ENCODE measurements at regions not wholly inside any gene's neighbourhood (a gene's known extent, or its start where the extent isn't known, plus 50 kb on each side); places are given as distances from the start of the nearest gene placed in this dataset.

GRCh38 chr11:116375221-116375620 is 397.6 kb downstream of the BUD13 start:
- H3K79me2 ChIP-seq (ENCODE audit: low read depth), result no peaks in the 10 kb centered on the region

GRCh38 chr11:116374085-116374484 is 398.7 kb downstream of the BUD13 start:
- H3K4me1 ChIP-seq, result peaks cover 17% of the 10 kb centered on the region

More at GRCh38 chr11:116375221-116375620, 397.6 kb downstream of the BUD13 start:
- Histone ChIP-seq H2AFZ (replicated peaks) (no peak overlapping the region), H3K27ac (no peak overlapping the region), H3K4me1 (peaks cover 17% of the 10 kb centered on the region), H3K9me3 (ENCODE audit: low read depth) (no peaks in the 10 kb centered on the region), H3K4me2 (no peak overlapping the region), H3K36me3 (no peaks in the 10 kb centered on the region), H3K9ac (no peak overlapping the region), H3F3A (ENCODE audit: low read depth) (no peaks in the 10 kb centered on the region), H3K27me3 (no peaks in the 10 kb centered on the region), H4K20me1 (ENCODE audit: low read depth) (peaks cover 3% of the 10 kb centered on the region), H3K4me3 (no peak overlapping the region)
- Mint-ChIP-seq H3K27ac (no peak overlapping the region), H3K4me3 (peak overlapping the region; percentile 1), H3K9me3 (peaks cover 2% of the 10 kb centered on the region), H3K36me3 (no peaks in the 10 kb centered on the region), H3K4me1 (peaks cover 55% of the 10 kb centered on the region), H3K27me3 (ENCODE audit: insufficient read depth, low read depth) (peaks cover 25% of the 10 kb centered on the region)
- DNase-seq (ENCODE audit: low spot score), result no peak
- TF ChIP-seq, protein P1, sequence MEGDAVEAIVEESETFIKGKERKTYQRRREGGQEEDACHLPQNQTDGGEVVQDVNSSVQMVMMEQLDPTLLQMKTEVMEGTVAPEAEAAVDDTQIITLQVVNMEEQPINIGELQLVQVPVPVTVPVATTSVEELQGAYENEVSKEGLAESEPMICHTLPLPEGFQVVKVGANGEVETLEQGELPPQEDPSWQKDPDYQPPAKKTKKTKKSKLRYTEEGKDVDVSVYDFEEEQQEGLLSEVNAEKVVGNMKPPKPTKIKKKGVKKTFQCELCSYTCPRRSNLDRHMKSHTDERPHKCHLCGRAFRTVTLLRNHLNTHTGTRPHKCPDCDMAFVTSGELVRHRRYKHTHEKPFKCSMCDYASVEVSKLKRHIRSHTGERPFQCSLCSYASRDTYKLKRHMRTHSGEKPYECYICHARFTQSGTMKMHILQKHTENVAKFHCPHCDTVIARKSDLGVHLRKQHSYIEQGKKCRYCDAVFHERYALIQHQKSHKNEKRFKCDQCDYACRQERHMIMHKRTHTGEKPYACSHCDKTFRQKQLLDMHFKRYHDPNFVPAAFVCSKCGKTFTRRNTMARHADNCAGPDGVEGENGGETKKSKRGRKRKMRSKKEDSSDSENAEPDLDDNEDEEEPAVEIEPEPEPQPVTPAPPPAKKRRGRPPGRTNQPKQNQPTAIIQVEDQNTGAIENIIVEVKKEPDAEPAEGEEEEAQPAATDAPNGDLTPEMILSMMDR (IDR thresholded peaks at IDR 0.05), result peak; percentile 26
- TF ChIP-seq EZH2 (IDR thresholded peaks at IDR 0.05), result no peak
- TF ChIP-seq EZH2phosphoT487 (IDR thresholded peaks at IDR 0.05), result no peak

GRCh38 chr11:116373104-116373944 is 399.5 kb downstream of the BUD13 start:
- H3K9me3 Mint-ChIP-seq, result peaks cover 2% of the 10 kb centered on the region

More at GRCh38 chr11:116374085-116374484, 398.7 kb downstream of the BUD13 start:
- Histone ChIP-seq H2AFZ (replicated peaks) (no peak overlapping the region), H3K79me2 (ENCODE audit: low read depth) (no peaks in the 10 kb centered on the region), H3F3A (ENCODE audit: low read depth) (no peaks in the 10 kb centered on the region), H3K36me3 (no peaks in the 10 kb centered on the region), H3K9me3 (ENCODE audit: low read depth) (no peaks in the 10 kb centered on the region), H3K4me2 (no peak overlapping the region), H3K27me3 (no peaks in the 10 kb centered on the region), H3K27ac (no peak overlapping the region), H3K9ac (no peak overlapping the region), H3K4me3 (no peak overlapping the region), H4K20me1 (ENCODE audit: low read depth) (peaks cover 3% of the 10 kb centered on the region)
- DNase-seq (ENCODE audit: low spot score), result no peak
- H3K36me3 Mint-ChIP-seq, result no peaks in the 10 kb centered on the region
- H3K27me3 Mint-ChIP-seq (ENCODE audit: insufficient read depth, low read depth), result peaks cover 26% of the 10 kb centered on the region
- H3K4me3 Mint-ChIP-seq, result peak overlapping the region; percentile 11
- H3K4me1 Mint-ChIP-seq, result peaks cover 58% of the 10 kb centered on the region
- peaks cover 2% of the 10 kb centered on the region for H3K9me3 Mint-ChIP-seq
- no peak for TF ChIP-seq EZH2phosphoT487 (IDR thresholded peaks at IDR 0.05)
- no peak for TF ChIP-seq EZH2 (IDR thresholded peaks at IDR 0.05)
- TF ChIP-seq, protein P1 (IDR thresholded peaks at IDR 0.05), result no peak
- no peak overlapping the region for H3K27ac Mint-ChIP-seq

More at GRCh38 chr11:116373104-116373944, 399.5 kb downstream of the BUD13 start:
- Histone ChIP-seq H3K9me3 (ENCODE audit: low read depth) (no peaks in the 10 kb centered on the region), H3K27me3 (no peaks in the 10 kb centered on the region), H2AFZ (replicated peaks) (no peak overlapping the region), H3K27ac (no peak overlapping the region), H3K4me2 (peak overlapping the region; percentile 22), H3K9ac (no peak overlapping the region), H3K4me1 (peaks cover 17% of the 10 kb centered on the region), H3K4me3 (no peak overlapping the region), H3K79me2 (ENCODE audit: low read depth) (no peaks in the 10 kb centered on the region), H3K36me3 (no peaks in the 10 kb centered on the region), H3F3A (ENCODE audit: low read depth) (no peaks in the 10 kb centered on the region), H4K20me1 (ENCODE audit: low read depth) (peaks cover 3% of the 10 kb centered on the region)
- Mint-ChIP-seq H3K4me1 (peaks cover 59% of the 10 kb centered on the region), H3K27me3 (ENCODE audit: insufficient read depth, low read depth) (peaks cover 24% of the 10 kb centered on the region), H3K4me3 (peak overlapping the region; percentile 69), H3K27ac (peak overlapping the region; percentile 52), H3K36me3 (no peaks in the 10 kb centered on the region)
- no peak for TF ChIP-seq EZH2phosphoT487 (IDR thresholded peaks at IDR 0.05)
- TF ChIP-seq, protein P1 (IDR thresholded peaks at IDR 0.05), result no peak
- TF ChIP-seq EZH2 (IDR thresholded peaks at IDR 0.05), result no peak
- DNase-seq (ENCODE audit: low spot score), result peak; percentile 74
